ENCODE measurements at regions not wholly inside any gene's neighbourhood (a gene's known extent, or its start where the extent isn't known, plus 50 kb on each side); places are given as distances from the start of the nearest gene placed in this dataset.

DNA sequence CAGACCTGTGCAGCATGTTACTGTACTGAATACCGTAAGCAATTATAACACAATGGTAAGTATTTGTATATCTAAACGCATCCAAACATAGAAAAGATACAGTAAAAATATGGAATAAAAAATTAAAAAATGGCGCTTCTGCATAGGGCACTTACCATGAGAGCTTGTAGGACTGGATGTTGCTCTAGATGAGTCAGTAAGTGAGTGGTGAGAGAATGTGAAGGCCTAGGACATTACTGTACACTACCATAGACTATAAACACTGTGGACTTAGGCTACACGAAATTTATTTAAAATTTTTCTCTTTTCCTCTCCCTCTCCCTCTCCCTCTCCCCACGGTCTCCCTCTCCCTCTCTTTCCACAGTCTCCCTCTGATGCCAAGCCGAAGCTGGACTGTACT, 194.5 kb upstream of the CDKN3 start:
- TF ChIP-seq, protein P1, sequence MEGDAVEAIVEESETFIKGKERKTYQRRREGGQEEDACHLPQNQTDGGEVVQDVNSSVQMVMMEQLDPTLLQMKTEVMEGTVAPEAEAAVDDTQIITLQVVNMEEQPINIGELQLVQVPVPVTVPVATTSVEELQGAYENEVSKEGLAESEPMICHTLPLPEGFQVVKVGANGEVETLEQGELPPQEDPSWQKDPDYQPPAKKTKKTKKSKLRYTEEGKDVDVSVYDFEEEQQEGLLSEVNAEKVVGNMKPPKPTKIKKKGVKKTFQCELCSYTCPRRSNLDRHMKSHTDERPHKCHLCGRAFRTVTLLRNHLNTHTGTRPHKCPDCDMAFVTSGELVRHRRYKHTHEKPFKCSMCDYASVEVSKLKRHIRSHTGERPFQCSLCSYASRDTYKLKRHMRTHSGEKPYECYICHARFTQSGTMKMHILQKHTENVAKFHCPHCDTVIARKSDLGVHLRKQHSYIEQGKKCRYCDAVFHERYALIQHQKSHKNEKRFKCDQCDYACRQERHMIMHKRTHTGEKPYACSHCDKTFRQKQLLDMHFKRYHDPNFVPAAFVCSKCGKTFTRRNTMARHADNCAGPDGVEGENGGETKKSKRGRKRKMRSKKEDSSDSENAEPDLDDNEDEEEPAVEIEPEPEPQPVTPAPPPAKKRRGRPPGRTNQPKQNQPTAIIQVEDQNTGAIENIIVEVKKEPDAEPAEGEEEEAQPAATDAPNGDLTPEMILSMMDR (IDR thresholded peaks at IDR 0.05), result no peak
- TF ChIP-seq POLR2AphosphoS5 (IDR thresholded peaks at IDR 0.05) (no peak), POLR2A (IDR thresholded peaks at IDR 0.05) (no peak)
